ENCODE measurements at regions not wholly inside any gene's neighbourhood (a gene's known extent, or its start where the extent isn't known, plus 50 kb on each side); places are given as distances from the start of the nearest gene placed in this dataset.

GRCh38 chr9:29514336-29514735 is 1941.1 kb upstream of the C9orf72 start:
- no peak for ATAC-seq (ENCODE audit: low FRiP score)
- TF ChIP-seq, protein P1, sequence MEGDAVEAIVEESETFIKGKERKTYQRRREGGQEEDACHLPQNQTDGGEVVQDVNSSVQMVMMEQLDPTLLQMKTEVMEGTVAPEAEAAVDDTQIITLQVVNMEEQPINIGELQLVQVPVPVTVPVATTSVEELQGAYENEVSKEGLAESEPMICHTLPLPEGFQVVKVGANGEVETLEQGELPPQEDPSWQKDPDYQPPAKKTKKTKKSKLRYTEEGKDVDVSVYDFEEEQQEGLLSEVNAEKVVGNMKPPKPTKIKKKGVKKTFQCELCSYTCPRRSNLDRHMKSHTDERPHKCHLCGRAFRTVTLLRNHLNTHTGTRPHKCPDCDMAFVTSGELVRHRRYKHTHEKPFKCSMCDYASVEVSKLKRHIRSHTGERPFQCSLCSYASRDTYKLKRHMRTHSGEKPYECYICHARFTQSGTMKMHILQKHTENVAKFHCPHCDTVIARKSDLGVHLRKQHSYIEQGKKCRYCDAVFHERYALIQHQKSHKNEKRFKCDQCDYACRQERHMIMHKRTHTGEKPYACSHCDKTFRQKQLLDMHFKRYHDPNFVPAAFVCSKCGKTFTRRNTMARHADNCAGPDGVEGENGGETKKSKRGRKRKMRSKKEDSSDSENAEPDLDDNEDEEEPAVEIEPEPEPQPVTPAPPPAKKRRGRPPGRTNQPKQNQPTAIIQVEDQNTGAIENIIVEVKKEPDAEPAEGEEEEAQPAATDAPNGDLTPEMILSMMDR (IDR thresholded peaks at IDR 0.05) = no peak

DNA sequence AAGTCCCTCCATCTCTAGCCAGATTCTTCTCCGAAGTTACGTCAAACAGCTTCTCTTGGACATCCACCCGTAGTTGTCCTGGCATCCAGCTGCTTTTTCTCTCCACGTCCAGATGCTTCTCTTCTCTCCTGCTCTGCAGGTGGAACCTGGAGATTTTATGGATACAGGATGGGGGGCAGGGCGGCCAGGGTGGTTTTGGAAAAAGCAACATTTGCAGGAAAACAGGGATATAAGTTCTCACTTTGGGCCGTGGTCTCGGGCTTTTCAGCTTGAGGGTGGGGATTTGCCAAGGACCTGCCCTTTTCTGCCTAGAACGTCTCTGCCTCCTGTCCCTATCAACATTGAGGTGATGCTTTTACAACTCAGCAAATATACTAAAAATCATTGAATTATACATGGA is 1941.6 kb upstream of the C9orf72 start:
- ATAC-seq (ENCODE audit: low FRiP score) (no peak), DNase-seq (ENCODE audit: low spot score) (no peak)
- TF ChIP-seq, protein P1 (IDR thresholded peaks at IDR 0.05) = no peak

More at GRCh38 chr9:29514336-29514735, 1941.1 kb upstream of the C9orf72 start:
- DNase-seq (ENCODE audit: low spot score) = no peak

GRCh38 chr9:29548436-29548835 is 1975.2 kb upstream of the C9orf72 start:
- no peak for ATAC-seq (ENCODE audit: low FRiP score)
- TF ChIP-seq, protein P1 (IDR thresholded peaks at IDR 0.05) = no peak

GRCh38 chr9:29555502-29555901 is 1982.2 kb upstream of the C9orf72 start:
- no peak for ATAC-seq (ENCODE audit: low FRiP score)
- TF ChIP-seq, protein P1 (IDR thresholded peaks at IDR 0.05) = no peak
- no peak for DNase-seq (ENCODE audit: low spot score)

More at GRCh38 chr9:29548436-29548835, 1975.2 kb upstream of the C9orf72 start:
- DNase-seq (ENCODE audit: low spot score) = no peak

GRCh38 chr9:29556317-29556716 is 1983.0 kb upstream of the C9orf72 start:
- TF ChIP-seq, protein P1 (IDR thresholded peaks at IDR 0.05) = no peak
- no peak for ATAC-seq (ENCODE audit: low FRiP score)
- no peak for DNase-seq (ENCODE audit: low spot score)

- ATAC-seq (ENCODE audit: low FRiP score) (no peak), DNase-seq (ENCODE audit: low spot score) (no peak)
- TF ChIP-seq, protein P1 (IDR thresholded peaks at IDR 0.05) = no peak
Measured at GRCh38 chr9:29556746-29557145, 1983.5 kb upstream of the C9orf72 start.

DNA sequence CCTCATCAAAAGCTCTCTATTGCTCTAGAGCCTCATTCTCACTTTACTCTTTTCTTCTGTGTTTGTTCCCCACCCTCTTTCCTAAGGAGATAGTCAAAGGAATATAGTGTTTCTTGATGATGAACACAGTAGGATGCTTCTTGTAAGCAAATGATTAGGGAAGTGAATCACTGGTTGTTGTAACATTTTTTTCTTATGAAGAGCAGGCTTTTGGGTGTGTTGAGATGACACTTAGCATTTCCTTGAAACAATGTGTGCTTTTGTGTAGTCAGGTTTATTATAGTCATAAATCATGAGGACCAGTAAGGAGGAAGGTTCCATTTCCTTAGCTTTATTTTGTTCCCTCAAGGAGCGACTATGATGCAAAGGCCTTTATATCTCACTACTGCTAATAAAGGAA is 1991.3 kb upstream of the C9orf72 start:
- DNase-seq (ENCODE audit: low spot score) = no peak
- ATAC-seq (ENCODE audit: low FRiP score) = no peak
- TF ChIP-seq, protein P1 (IDR thresholded peaks at IDR 0.05) = no peak
